Ishikawa (cell line): ENCODE measurements at regions not wholly inside any gene's neighbourhood (a gene's known extent, or its start where the extent isn't known, plus 50 kb on each side); places are given as distances from the start of the nearest gene placed in this dataset.

Experiments
- CEBPB ChIP-seq: IDR thresholded peaks from 2 replicates; pipeline ENCODE4 v1.6.1; 2012
- EP300 ChIP-seq: IDR thresholded peaks from 2 replicates; pipeline ENCODE4 v1.6.1; 2012; ENCODE audit warnings: borderline replicate concordance
- NFIC ChIP-seq: IDR thresholded peaks from 2 replicates; pipeline ENCODE4 v1.6.1; 2012
- RAD21 ChIP-seq: IDR thresholded peaks from 2 replicates; pipeline ENCODE4 v1.6.1; 2012; ENCODE audit warnings: low read depth
- TAF1 ChIP-seq: IDR thresholded peaks from 2 replicates; pipeline ENCODE4 v1.6.1; 2012; ENCODE audit warnings: low read depth, mild to moderate bottlenecking
- TCF12 ChIP-seq: IDR thresholded peaks from 2 replicates; pipeline ENCODE4 v1.6.1; 2012; ENCODE audit warnings: low read depth
- TF ChIP-seq, protein P1 (sequence below): IDR thresholded peaks from 2 replicates; pipeline ENCODE4 v1.6.1; 2012; ENCODE audit warnings: low read depth, mild to moderate bottlenecking
- TF ChIP-seq, protein P2 (sequence below): IDR thresholded peaks from 2 replicates; pipeline ENCODE4 v1.6.1; 2012

DNA sequence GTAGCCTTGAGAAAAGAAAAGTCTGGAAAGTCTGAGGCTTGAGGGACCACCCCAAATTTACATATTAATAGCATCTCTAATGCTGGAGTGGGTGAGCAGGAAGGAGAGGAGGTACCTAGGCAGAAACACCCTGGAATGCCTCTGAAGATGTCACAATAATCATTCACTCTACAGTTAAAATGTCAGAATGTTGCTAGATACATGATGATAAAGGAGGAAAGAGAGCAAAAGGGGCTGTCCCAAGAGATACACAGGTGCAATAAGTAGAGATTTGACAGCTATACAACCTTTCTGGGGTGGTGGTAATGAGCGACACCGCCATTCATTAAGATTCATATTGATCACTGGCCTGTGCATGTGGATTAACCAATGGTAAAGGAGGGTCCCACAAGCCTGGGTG is 540.5 kb upstream of the FBXO33 start:
- TF ChIP-seq RAD21 (no peak), TAF1 (no peak), NFIC (no peak), EP300 (no peak), CEBPB (no peak), TCF12 (no peak)
- TF ChIP-seq, protein P1, sequence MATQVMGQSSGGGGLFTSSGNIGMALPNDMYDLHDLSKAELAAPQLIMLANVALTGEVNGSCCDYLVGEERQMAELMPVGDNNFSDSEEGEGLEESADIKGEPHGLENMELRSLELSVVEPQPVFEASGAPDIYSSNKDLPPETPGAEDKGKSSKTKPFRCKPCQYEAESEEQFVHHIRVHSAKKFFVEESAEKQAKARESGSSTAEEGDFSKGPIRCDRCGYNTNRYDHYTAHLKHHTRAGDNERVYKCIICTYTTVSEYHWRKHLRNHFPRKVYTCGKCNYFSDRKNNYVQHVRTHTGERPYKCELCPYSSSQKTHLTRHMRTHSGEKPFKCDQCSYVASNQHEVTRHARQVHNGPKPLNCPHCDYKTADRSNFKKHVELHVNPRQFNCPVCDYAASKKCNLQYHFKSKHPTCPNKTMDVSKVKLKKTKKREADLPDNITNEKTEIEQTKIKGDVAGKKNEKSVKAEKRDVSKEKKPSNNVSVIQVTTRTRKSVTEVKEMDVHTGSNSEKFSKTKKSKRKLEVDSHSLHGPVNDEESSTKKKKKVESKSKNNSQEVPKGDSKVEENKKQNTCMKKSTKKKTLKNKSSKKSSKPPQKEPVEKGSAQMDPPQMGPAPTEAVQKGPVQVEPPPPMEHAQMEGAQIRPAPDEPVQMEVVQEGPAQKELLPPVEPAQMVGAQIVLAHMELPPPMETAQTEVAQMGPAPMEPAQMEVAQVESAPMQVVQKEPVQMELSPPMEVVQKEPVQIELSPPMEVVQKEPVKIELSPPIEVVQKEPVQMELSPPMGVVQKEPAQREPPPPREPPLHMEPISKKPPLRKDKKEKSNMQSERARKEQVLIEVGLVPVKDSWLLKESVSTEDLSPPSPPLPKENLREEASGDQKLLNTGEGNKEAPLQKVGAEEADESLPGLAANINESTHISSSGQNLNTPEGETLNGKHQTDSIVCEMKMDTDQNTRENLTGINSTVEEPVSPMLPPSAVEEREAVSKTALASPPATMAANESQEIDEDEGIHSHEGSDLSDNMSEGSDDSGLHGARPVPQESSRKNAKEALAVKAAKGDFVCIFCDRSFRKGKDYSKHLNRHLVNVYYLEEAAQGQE = no peak
- TF ChIP-seq, protein P2, sequence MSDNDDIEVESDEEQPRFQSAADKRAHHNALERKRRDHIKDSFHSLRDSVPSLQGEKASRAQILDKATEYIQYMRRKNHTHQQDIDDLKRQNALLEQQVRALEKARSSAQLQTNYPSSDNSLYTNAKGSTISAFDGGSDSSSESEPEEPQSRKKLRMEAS = no peak
